Osteoblast (primary cell): ENCODE measurements at regions not wholly inside any gene's neighbourhood (a gene's known extent, or its start where the extent isn't known, plus 50 kb on each side); places are given as distances from the start of the nearest gene placed in this dataset.

Experiments
- DNase-seq: peaks from one replicate; pipeline ENCODE4 v3.0.0; 2011; ENCODE audit warnings: low spot score, mixed read lengths; ENCODE audit not compliant: insufficient read length; ENCODE audit errors: missing footprints
- H2AFZ ChIP-seq: 2 replicates; pipeline ENCODE4 v1.6.0; 2011; ENCODE audit warnings: mild to moderate bottlenecking, low read length
- H3K27ac ChIP-seq: 2 replicates; pipeline ENCODE4 v1.5.1; 2011; ENCODE audit warnings: mild to moderate bottlenecking, low read depth, low read length, moderate library complexity
- H3K27me3 ChIP-seq: 2 replicates; pipeline ENCODE4 v1.6.0; 2012; ENCODE audit warnings: mild to moderate bottlenecking, control low read depth, inconsistent platforms, low read length, moderate library complexity; ENCODE audit not compliant: insufficient read depth
- H3K36me3 ChIP-seq: 2 replicates; pipeline ENCODE4 v1.5.1; 2011; ENCODE audit warnings: mild to moderate bottlenecking, low read length, control low read depth, moderate library complexity; ENCODE audit not compliant: insufficient read depth
- H3K4me1 ChIP-seq: 2 replicates; pipeline ENCODE4 v1.5.1; 2011; ENCODE audit warnings: mild to moderate bottlenecking, low read length, control low read depth, moderate library complexity; ENCODE audit not compliant: insufficient read depth
- H3K4me2 ChIP-seq: 2 replicates; pipeline ENCODE4 v1.6.0; 2011; ENCODE audit warnings: mild to moderate bottlenecking, low read length; ENCODE audit not compliant: insufficient read depth
- H3K4me3 ChIP-seq: fragments of 200-600 bp; sonication (generic); 3 replicates; pipeline ENCODE4 v1.5.1; 2012; ENCODE audit warnings: mild to moderate bottlenecking, low read length, inconsistent platforms; ENCODE audit not compliant: insufficient read depth
- H3K79me2 ChIP-seq: 2 replicates; pipeline ENCODE4 v1.6.0; 2012; ENCODE audit warnings: mild to moderate bottlenecking, low read length, control low read depth, inconsistent platforms; ENCODE audit not compliant: insufficient read depth
- H3K9me3 ChIP-seq: 2 replicates; pipeline ENCODE4 v1.5.1; 2011; ENCODE audit warnings: low read depth, low read length, control low read depth
- H4K20me1 ChIP-seq: 2 replicates; pipeline ENCODE4 v1.6.0; 2012; ENCODE audit warnings: mild to moderate bottlenecking, low read length, control low read depth; ENCODE audit not compliant: insufficient read depth
- CTCF ChIP-seq: IDR thresholded peaks from 2 replicates; pipeline ENCODE4 v1.5.1; 2011; ENCODE audit warnings: mild to moderate bottlenecking, low read depth, low read length, moderate library complexity; ENCODE audit errors: extremely low read depth

GRCh38 chr6:85136310-85136709, 313.6 kb upstream of the NT5E start:
- H3K4me2 ChIP-seq, result no peak overlapping the region
- H3K36me3 ChIP-seq, result no peaks in the 10 kb centered on the region
- TF ChIP-seq CTCF, result no peak
- H3K4me3 ChIP-seq, result no peak overlapping the region
- H2AFZ ChIP-seq, result no peak overlapping the region
- H4K20me1 ChIP-seq, result no peaks in the 10 kb centered on the region
- H3K4me1 ChIP-seq, result peaks cover 52% of the 10 kb centered on the region
- no peak overlapping the region for H3K27ac ChIP-seq
- H3K79me2 ChIP-seq, result no peaks in the 10 kb centered on the region
- DNase-seq, result no peak
- H3K27me3 ChIP-seq, result no peaks in the 10 kb centered on the region
- no peaks in the 10 kb centered on the region for H3K9me3 ChIP-seq

- H3K4me2 ChIP-seq, result peak overlapping the region; percentile 43
- TF ChIP-seq CTCF, result no peak
These were observed 314.3 kb upstream of the NT5E start for GRCh38 chr6:85135376-85136094.

GRCh38 chr6:85134172-85134571, 315.7 kb upstream of the NT5E start:
- H2AFZ ChIP-seq, result no peak overlapping the region
- H3K79me2 ChIP-seq, result no peaks in the 10 kb centered on the region
- peaks cover 69% of the 10 kb centered on the region for H3K4me1 ChIP-seq
- H3K36me3 ChIP-seq, result no peaks in the 10 kb centered on the region
- peak overlapping the region; percentile 26 for H3K27ac ChIP-seq
- no peaks in the 10 kb centered on the region for H3K27me3 ChIP-seq
- no peaks in the 10 kb centered on the region for H3K9me3 ChIP-seq
- H3K4me2 ChIP-seq, result peak overlapping the region; percentile 29
- no peak for DNase-seq
- no peaks in the 10 kb centered on the region for H4K20me1 ChIP-seq
- TF ChIP-seq CTCF, result no peak
- H3K4me3 ChIP-seq, result no peak overlapping the region

More at GRCh38 chr6:85135376-85136094, 314.3 kb upstream of the NT5E start:
- no peaks in the 10 kb centered on the region for H3K79me2 ChIP-seq
- peak; percentile 49 for DNase-seq
- no peaks in the 10 kb centered on the region for H3K9me3 ChIP-seq
- no peaks in the 10 kb centered on the region for H3K27me3 ChIP-seq
- no peak overlapping the region for H2AFZ ChIP-seq
- no peaks in the 10 kb centered on the region for H4K20me1 ChIP-seq
- peaks cover 59% of the 10 kb centered on the region for H3K4me1 ChIP-seq
- H3K36me3 ChIP-seq, result no peaks in the 10 kb centered on the region
- peak overlapping the region; percentile 50 for H3K27ac ChIP-seq
- H3K4me3 ChIP-seq, result no peak overlapping the region

GRCh38 chr6:85132091-85132490, 317.8 kb upstream of the NT5E start:
- no peak for DNase-seq

More at GRCh38 chr6:85132091-85132490, 317.8 kb upstream of the NT5E start:
- Histone ChIP-seq H3K36me3 (no peaks in the 10 kb centered on the region), H3K27ac (no peak overlapping the region), H3K27me3 (no peaks in the 10 kb centered on the region), H3K79me2 (no peaks in the 10 kb centered on the region), H2AFZ (no peak overlapping the region), H3K4me3 (no peak overlapping the region), H3K4me1 (peaks cover 73% of the 10 kb centered on the region), H4K20me1 (no peaks in the 10 kb centered on the region), H3K4me2 (no peak overlapping the region), H3K9me3 (no peaks in the 10 kb centered on the region)
- TF ChIP-seq CTCF, result no peak
